OCI-LY3 (cell line): ENCODE measurements at regions not wholly inside any gene's neighbourhood (a gene's known extent, or its start where the extent isn't known, plus 50 kb on each side); places are given as distances from the start of the nearest gene placed in this dataset.
A peak's percentile ranks its signal among the peaks of the same experiment; 100 is the strongest.
"Not testable (repeated sequence)": the region's sequence is repeated elsewhere in the genome, so short reads cannot be mapped to it uniquely, and the experiment has no call there.

Source experiments
- H2AFZ ChIP-seq: fragments of 200-600, 300-600 bp; shearing (Covaris generic); 2 replicates; pipeline ENCODE4 v1.6.0; 2014; ENCODE audit warnings: antibody characterized with exemption, low read depth, low read length
- H3K27ac ChIP-seq: fragments of 200-600, 300-600 bp; sonication (generic); 2 replicates; pipeline ENCODE4 v1.5.1; 2014; ENCODE audit warnings: mild to moderate bottlenecking, low read length, moderate library complexity, mixed read lengths
- H3K27me3 ChIP-seq: fragments of 200-600, 300-600 bp; sonication (generic); 2 replicates; pipeline ENCODE4 v1.6.1; 2014; ENCODE audit warnings: low read depth, low read length, mixed read lengths
- H3K36me3 ChIP-seq: fragments of 200-600, 300-600 bp; sonication (generic); replicated peaks from 2 replicates; pipeline ENCODE3; 2014; ENCODE audit warnings: low read depth, low read length, mixed read lengths
- H3K4me1 ChIP-seq: fragments of 300-600, 200-600 bp; sonication (generic); 2 replicates; pipeline ENCODE4 v1.6.1; 2014; ENCODE audit warnings: low read length, mixed read lengths
- H3K4me2 ChIP-seq: fragments of 200-600, 300-600 bp; sonication (generic); 2 replicates; pipeline ENCODE4 v1.6.1; 2014; ENCODE audit warnings: low read length, mixed read lengths
- H3K4me3 ChIP-seq: fragments of 300-600, 200-600 bp; sonication (generic); 2 replicates; pipeline ENCODE4 v1.5.1; 2014; ENCODE audit warnings: antibody characterized with exemption, mild to moderate bottlenecking, low read length, moderate library complexity
- H3K79me2 ChIP-seq: fragments of 300-600, 200-600 bp; shearing (Covaris generic); 2 replicates; pipeline ENCODE4 v1.6.1; 2014; ENCODE audit warnings: mild to moderate bottlenecking, low read length, mixed read lengths
- H3K9ac ChIP-seq: fragments of 300-600, 200-600 bp; shearing (Covaris generic); 2 replicates; pipeline ENCODE4 v1.6.0; 2014; ENCODE audit warnings: mild to moderate bottlenecking, low read length, moderate library complexity
- H3K9me3 ChIP-seq: fragments of 200-600, 300-600 bp; shearing (Covaris generic); 2 replicates; pipeline ENCODE4 v1.6.1; 2014; ENCODE audit warnings: low read length, mixed read lengths; ENCODE audit not compliant: insufficient read depth
- H4K20me1 ChIP-seq: fragments of 200-600, 300-600 bp; sonication (generic); 2 replicates; pipeline ENCODE4 v1.6.1; 2016; ENCODE audit warnings: low read length, mixed read lengths; ENCODE audit not compliant: insufficient read depth
- EZH2phosphoT487 ChIP-seq: fragments of 200-600 bp; shearing (Covaris generic); IDR thresholded peaks from 2 replicates; pipeline ENCODE4 v1.6.1; 2018; ENCODE audit warnings: antibody characterized with exemption, mixed run types, low read depth
- TF ChIP-seq, protein P1 (sequence below): fragments of 200-600, 300-600 bp; sonication (generic); IDR thresholded peaks from 2 replicates; pipeline ENCODE4 v1.5.1; 2014; ENCODE audit warnings: antibody characterized with exemption, low read length, low read depth

DNA sequence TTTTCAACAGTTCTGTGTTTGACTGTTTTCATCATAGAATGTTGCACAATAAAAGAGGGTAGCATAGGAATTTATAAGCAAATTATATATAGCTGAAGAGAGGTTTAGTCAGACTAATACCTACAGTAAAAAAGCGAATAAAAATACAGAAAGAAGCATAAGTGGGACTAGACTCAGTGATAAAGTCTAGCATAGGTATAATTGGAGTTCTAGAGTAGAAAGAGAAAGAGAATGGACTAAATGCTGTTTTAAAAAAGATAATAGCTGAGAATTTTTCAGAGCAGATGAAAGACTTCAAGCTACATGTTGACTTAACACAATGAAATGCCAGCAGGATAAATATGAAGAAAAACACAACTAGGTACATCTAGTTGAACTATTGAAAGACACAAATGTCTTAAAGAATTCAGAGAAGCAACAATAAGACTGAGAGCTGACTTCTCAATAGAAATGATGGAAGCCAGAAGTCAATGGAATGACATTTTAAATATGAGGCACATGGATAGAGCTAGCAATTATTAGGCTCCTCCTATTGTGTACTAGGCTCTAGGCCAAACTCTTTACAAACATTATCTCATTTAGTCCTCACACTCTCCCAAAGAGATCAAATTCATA is 573.9 kb downstream of the ZNF608 start:
- H3K4me2 ChIP-seq: no peak overlapping the region
- 0 out of 2 replicates have a peak, but pooled peaks cover 3% of the 10 kb centered on the region for H3K4me1 ChIP-seq
- peaks cover 9% of the 10 kb centered on the region; the same call in 1 of the 2 replicates for H3K9me3 ChIP-seq
- no peaks in the 10 kb centered on the region for H3K36me3 ChIP-seq
- no peak overlapping the region for H3K9ac ChIP-seq
- no peaks in the 10 kb centered on the region for H3K79me2 ChIP-seq
- no peak overlapping the region for H3K27ac ChIP-seq
- TF ChIP-seq, protein P1, sequence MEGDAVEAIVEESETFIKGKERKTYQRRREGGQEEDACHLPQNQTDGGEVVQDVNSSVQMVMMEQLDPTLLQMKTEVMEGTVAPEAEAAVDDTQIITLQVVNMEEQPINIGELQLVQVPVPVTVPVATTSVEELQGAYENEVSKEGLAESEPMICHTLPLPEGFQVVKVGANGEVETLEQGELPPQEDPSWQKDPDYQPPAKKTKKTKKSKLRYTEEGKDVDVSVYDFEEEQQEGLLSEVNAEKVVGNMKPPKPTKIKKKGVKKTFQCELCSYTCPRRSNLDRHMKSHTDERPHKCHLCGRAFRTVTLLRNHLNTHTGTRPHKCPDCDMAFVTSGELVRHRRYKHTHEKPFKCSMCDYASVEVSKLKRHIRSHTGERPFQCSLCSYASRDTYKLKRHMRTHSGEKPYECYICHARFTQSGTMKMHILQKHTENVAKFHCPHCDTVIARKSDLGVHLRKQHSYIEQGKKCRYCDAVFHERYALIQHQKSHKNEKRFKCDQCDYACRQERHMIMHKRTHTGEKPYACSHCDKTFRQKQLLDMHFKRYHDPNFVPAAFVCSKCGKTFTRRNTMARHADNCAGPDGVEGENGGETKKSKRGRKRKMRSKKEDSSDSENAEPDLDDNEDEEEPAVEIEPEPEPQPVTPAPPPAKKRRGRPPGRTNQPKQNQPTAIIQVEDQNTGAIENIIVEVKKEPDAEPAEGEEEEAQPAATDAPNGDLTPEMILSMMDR: no peak
- no peak for TF ChIP-seq EZH2phosphoT487
- H2AFZ ChIP-seq: no peak overlapping the region
- no peak overlapping the region for H3K4me3 ChIP-seq
- H3K27me3 ChIP-seq: no peaks in the 10 kb centered on the region
- H4K20me1 ChIP-seq: no peaks in the 10 kb centered on the region

DNA sequence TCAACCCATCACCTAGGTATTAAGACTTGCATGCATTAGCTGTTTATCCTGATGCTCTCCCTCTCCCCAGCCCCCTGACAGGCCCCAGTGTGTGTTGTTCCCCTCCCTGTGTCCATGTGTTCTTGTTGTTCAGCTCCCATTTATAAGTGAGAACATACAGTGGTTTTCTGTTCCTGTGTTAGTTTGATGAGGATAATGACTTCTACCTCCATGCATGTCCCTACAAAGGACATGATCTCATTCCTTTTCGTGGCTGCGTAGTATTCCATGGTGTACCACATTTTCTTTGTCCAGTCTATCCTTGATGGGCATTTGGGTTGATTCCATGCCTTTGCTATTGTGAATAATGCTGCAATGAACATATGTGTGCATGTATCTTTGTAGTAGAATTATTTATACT is 578.3 kb downstream of the ZNF608 start:
- H2AFZ ChIP-seq, H3K4me1 ChIP-seq, H3K36me3 ChIP-seq, H4K20me1 ChIP-seq, H3K79me2 ChIP-seq, H3K9ac ChIP-seq, H3K27ac ChIP-seq, H3K27me3 ChIP-seq, H3K4me3 ChIP-seq, H3K9me3 ChIP-seq, H3K4me2 ChIP-seq: not testable (repeated sequence)

DNA sequence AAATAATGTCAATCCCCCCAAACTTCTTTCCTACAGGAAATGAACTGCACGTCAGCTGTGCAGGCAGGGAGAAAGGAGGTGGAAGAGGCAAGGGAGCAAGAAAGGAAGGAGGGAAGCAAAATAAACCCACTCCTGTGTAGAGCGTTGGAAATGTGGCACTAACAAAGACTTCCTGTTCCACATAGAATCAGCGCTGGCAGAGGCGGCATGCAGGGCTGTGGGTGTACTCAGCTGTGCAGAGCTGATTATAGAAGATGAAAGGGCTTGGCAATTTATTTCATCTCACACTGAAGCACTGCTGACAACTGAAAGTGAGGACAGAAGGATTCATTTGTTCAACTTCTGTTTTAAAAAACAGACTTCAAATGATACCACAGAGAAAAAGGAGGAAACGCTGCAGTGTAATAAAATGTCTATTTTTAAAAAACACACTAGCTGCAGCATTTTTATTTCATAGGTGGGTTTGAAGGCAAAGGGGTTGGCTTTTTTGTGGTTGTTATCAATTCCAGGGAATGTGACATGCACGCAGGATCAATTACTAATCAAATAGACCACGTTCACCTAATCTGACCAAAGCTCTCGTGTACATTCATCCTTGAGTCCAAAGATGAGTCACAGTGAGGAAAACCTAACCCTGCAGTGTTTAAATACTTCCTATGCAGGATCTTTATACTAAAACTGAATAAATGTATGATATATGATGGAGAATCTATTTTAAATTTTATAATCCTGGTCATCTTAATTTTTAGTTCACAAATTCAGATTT is 583.5 kb downstream of the ZNF608 start:
- H3K27ac ChIP-seq: peak overlapping the region; percentile 21
- H3K4me3 ChIP-seq: peak overlapping the region; percentile 47
- no peaks in the 10 kb centered on the region for H3K9me3 ChIP-seq
- H3K36me3 ChIP-seq: peaks cover 13% of the 10 kb centered on the region
- peak overlapping the region; percentile 35; the same call in 1 of the 2 replicates for H3K9ac ChIP-seq
- peak overlapping the region; percentile 67 for H3K4me2 ChIP-seq
- H3K79me2 ChIP-seq: no peaks in the 10 kb centered on the region
- H3K4me1 ChIP-seq: peaks cover 41% of the 10 kb centered on the region
- peak overlapping the region; percentile 69 for H2AFZ ChIP-seq
- TF ChIP-seq EZH2phosphoT487: no peak
- TF ChIP-seq, protein P1: no peak
- no peaks in the 10 kb centered on the region for H3K27me3 ChIP-seq
- no peaks in the 10 kb centered on the region for H4K20me1 ChIP-seq

DNA sequence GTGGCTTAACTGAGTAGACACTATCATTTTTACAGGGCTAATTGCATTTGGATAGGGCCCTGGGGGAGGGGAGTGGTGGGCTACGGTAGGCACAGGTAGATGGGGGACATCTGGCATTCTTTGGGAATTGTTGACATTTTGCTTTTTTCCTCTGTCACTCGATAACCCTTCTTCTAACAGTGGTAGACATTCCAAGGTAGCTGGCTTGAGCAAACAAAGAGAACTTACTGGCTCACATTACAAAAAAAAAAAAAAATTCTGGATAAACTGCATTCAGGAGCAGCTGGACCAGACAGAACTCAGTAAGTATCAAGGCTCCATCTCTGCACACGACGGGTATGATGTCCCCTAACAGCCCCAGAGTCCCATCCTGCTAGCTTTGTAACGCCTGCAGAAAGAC is 585.2 kb downstream of the ZNF608 start:
- H3K27ac ChIP-seq: no peak overlapping the region
- H3K4me1 ChIP-seq: peaks cover 54% of the 10 kb centered on the region
- no peak for TF ChIP-seq EZH2phosphoT487
- TF ChIP-seq, protein P1: no peak

More for the DNA sequence above, 585.2 kb downstream of the ZNF608 start:
- no peak overlapping the region for H3K9ac ChIP-seq
- H3K4me2 ChIP-seq: no peak overlapping the region
- H3K36me3 ChIP-seq: peaks cover 17% of the 10 kb centered on the region
- peaks cover 3% of the 10 kb centered on the region; the same call in 1 of the 2 replicates for H3K9me3 ChIP-seq
- H3K79me2 ChIP-seq: no peaks in the 10 kb centered on the region
- H3K4me3 ChIP-seq: no peak overlapping the region
- H3K27me3 ChIP-seq: no peaks in the 10 kb centered on the region
- no peak overlapping the region for H2AFZ ChIP-seq
- no peaks in the 10 kb centered on the region for H4K20me1 ChIP-seq
